ENCODE measurements at regions not wholly inside any gene's neighbourhood (a gene's known extent, or its start where the extent isn't known, plus 50 kb on each side); places are given as distances from the start of the nearest gene placed in this dataset.

- no peak for TF ChIP-seq CTCF (IDR thresholded peaks at IDR 0.05; ENCODE audit: low read depth, low read length, poor library complexity, severe bottlenecking)
- no peak for TF ChIP-seq EZH2phosphoT487 (IDR thresholded peaks at IDR 0.05; ENCODE audit: borderline replicate concordance, low read length)
Measured at GRCh38 chr2:2588777-2589176, 257.7 kb upstream of the MYT1L start.

Measured in DOHH2 (cell line).